NCI-H748 (cell line): ENCODE measurements at regions not wholly inside any gene's neighbourhood (a gene's known extent, or its start where the extent isn't known, plus 50 kb on each side); places are given as distances from the start of the nearest gene placed in this dataset.
"Not testable (repeated sequence)": the region's sequence is repeated elsewhere in the genome, so short reads cannot be mapped to it uniquely, and the experiment has no call there.

Experiments used
- DNase-seq: peaks from one replicate; lab custom pipeline; 2025; ENCODE audit not compliant: unreplicated experiment; lab: John Stamatoyannopoulos, UW

- DNase-seq = no peak
These were observed 670.8 kb downstream of the TFAP2A start for GRCh38 chr6:9744119-9744518.

DNA sequence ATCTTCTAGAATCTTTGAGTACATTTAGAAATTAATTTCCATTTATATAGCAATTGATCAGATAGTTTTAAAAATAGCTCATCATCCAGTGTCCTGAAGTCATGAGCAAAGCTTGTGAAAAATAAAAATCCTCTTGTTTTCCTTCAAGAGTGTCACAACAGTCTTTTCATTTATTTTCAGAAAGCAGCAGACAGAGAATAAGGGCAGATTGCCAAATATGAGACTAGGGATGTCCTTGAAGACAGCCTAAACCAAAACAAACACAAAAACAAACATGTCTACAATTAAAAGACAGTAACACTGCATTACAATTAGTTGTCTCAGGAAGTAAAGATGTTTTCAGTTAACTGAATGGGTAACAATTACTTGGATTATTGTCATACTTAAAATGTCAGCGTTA, 682.8 kb downstream of the TFAP2A start:
- DNase-seq = peak; percentile 70

DNA sequence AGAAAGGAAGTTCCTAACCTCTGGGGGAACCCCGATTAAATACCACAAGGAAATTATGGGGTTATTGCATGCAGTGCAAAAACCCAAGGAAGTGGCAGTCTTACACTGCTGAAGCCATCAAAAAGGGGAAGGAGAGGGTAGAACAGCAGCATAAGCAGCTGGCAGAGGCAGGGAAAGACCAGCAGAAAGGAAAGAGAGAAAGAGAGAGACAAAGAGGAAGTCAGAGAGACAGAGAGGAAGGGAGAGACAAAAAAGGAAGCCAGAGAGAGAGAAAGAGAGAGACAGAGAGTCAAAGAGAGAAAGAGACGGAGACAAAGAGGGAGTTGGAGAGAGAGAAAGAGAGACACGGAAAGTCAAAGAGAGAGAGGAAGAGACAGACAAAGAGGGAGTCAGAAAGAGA, 689.1 kb downstream of the TFAP2A start:
- not testable (repeated sequence) for DNase-seq

GRCh38 chr6:9717568-9717967, 697.3 kb downstream of the TFAP2A start:
- DNase-seq = no peak

GRCh38 chr6:9711365-9711764, 703.5 kb downstream of the TFAP2A start:
- no peak for DNase-seq

DNA sequence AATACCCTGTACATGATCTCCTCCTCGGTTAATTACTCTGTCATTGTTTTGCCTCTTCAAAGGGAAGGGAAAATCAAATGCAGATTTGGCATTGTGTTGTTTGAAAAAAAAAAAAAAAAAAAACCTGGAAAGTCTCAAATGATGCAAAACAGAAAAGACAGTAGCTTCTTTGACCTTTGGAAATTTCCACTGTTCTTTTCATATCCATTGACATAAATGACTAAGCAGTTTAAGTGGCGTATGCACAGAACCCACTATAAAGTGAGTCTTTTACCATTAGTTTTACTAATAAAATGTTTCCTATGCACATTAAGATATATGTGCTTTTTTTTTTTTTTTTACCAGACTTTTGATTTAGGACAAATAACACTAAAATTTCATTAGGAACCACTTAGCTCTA, 704.3 kb downstream of the TFAP2A start:
- DNase-seq = no peak

GRCh38 chr6:9708600-9708999, 706.3 kb downstream of the TFAP2A start:
- no peak for DNase-seq

GRCh38 chr6:9704989-9705388, 709.9 kb downstream of the TFAP2A start:
- DNase-seq = no peak

GRCh38 chr6:9702914-9703313, 712.0 kb downstream of the TFAP2A start:
- DNase-seq = no peak

- peak; percentile 63 for DNase-seq
These were observed 715.0 kb downstream of the TFAP2A start for GRCh38 chr6:9699888-9700287.

GRCh38 chr6:9697263-9697931, 717.5 kb downstream of the TFAP2A start:
- peak; percentile 23 for DNase-seq

DNA sequence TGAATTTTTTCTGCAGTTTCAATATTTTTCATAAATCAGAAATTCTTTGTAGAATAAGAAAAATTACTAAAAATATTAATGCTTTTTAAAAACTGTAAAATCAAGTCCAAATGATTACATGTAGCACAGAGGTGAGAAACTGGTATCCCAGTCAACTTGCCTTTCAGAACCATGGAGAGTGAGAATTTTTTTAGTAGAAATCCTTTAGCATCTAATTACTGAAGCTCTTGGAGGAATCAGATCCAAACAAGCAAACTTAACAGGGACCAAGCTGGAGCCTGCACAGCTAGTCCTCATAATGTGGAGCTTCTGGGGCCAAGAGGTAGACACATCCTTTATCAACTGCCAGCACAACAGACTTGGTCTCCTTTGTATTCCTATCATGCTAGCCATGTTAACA, 724.5 kb downstream of the TFAP2A start:
- no peak for DNase-seq

DNA sequence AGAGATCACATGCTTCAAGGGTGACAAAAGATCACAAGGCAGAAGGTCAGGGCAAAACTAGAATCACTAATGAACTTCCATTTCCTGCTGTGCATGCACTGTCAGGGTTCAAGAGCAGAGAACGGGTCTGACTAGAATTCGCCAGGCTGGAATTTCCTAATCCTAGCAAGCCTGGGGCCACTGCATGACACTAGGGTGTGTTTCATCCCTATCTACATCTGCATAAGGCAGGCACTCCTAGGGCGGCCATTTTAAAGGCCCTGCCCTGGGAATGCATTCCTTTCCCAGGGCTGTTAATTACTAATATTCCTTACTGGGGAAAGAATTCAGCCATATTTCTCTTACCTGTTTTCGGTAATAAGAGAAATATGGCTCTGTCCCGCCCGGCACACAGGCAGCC, 734.1 kb downstream of the TFAP2A start:
- DNase-seq = not testable (repeated sequence)

DNA sequence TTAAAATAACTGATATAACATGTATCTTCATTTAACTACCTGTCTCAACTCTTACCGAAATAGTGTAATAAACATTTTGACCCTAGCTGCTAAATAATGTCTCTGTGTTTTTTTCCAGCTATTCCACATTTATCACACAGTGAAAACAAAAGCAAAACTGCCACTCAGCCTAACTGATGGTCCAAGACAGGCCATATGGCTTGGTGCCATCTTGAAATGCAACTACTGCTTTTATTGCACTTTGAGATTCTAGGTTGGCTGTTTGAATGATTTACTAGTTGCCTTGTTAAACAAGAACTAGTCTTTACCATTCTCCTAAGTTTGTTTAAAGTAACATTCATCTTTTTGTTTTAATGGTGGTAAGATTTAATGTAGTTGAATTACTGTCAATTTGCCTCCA, 739.8 kb downstream of the TFAP2A start:
- DNase-seq = no peak

DNA sequence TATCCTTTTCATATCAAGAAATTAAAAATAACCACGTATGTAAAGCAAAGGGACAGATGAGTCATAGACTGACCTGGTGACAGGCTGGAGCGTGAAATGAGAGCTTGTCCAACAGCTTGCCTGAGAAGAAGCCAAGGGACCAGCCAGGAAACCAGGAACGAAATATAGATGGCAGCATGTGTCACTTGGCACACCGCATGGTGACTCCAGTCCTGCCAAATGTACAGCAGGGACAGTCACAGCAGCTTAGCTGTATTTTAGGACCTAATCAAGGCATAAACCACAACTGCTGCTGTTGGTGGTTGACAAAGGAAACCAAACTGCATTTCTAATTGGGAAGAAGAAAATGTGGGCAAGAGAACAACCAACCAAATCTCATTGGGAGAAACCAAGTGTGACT, 755.0 kb downstream of the TFAP2A start:
- DNase-seq = no peak

DNA sequence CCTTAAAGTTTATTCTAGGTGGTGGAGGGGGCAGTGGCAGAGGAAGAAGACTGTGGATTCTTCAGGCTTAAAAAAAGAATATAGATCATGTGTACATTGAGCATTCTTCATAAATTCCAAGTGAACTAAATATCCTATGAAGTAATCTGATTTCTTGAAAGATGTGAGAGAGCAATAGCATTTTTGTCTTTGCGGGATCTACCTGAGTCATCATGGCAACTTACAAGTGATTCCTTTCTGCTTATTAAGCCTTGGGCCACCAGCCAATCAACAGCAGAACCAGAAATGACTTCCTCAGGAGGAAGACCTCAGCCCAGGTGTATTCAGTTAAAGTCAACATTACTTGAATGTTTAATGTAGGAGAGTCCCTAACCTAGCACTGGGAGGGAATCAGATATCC, 756.9 kb downstream of the TFAP2A start:
- DNase-seq = no peak

- no peak for DNase-seq
These were observed 767.3 kb downstream of the TFAP2A start for GRCh38 chr6:9647599-9647998.

DNA sequence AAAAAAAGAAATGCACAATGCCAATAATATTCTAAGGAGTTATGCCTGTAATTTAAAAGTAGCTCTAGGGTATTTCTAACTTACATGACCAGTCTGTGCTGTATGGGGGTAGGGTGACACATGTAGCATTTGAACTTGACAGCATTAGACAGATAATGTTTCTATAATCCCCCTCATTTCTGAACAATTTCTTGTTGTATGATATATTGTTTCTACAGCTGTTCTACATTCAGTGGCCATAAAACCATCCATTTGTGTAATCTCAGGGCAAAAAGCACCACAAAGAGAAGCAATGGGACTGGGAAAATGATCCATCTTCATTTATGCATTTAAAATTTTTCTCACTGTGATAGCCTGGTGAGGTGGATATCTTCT, 767.8 kb downstream of the TFAP2A start:
- DNase-seq = no peak

- no peak for DNase-seq
These were observed 768.4 kb downstream of the TFAP2A start for GRCh38 chr6:9646342-9647070.

DNA sequence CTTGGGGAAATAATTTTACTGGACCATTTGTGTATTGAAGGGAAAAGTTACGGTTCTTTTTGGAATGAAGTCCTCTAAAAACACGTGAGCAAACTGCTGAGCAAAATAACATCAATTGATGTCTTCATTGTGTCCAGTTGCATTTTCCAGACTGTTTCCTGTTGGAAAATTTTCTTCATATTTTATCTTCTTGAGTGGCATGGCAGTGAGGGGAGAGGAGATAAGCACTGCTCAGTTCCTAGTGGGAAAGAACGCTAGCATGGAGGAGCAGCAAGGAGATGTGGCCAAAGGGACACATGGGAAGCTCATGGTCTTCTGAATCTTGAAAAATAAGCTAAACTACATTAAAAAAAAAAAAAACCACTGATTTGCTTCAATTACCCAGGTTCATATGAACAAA, 776.0 kb downstream of the TFAP2A start:
- DNase-seq = no peak

GRCh38 chr6:9634776-9635175, 780.1 kb downstream of the TFAP2A start:
- peak; percentile 85 for DNase-seq

DNA sequence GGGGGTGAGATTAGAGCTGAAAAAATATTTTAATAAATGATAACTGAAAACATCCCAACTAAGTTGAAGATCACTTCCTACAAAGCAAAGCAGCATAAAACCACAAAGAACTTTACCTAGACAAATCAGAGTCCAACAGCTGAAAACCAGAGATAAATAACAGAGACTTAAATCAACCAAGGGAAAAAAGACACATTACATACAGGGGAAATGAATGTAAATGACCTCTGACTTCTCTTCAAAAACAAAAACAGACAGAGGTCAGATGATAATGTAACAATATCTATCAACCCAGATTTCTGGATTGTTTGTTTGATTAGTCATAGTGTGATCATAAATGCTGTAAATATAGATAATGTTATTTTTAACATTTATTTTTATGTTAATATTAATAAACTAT, 782.8 kb downstream of the TFAP2A start:
- no peak for DNase-seq

DNA sequence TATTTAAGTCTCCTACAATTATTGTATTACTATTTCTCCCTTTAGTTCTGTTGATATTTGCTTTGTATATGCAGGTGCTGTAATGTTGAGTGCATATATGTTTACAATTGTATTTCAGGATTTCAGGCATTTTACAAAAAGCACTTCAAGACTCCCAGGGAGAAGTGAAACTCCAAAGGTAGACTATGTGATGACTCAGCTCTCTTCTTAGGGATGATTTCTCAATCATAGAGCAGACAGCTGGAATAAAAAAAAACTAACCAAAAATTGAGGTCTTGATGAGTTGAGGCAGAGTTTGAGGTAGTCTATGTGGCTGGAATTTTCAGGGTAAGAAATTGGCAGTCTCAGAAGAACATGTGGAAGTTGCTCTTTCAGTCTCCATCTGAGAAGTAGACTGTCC, 786.1 kb downstream of the TFAP2A start:
- DNase-seq = no peak
